ELF-1 (cell line): ENCODE measurements at regions not wholly inside any gene's neighbourhood (a gene's known extent, or its start where the extent isn't known, plus 50 kb on each side); places are given as distances from the start of the nearest gene placed in this dataset.
"Not testable (repeated sequence)": the region's sequence is repeated elsewhere in the genome, so short reads cannot be mapped to it uniquely, and the experiment has no call there.

ENCODE experiments used
- DNase-seq: peaks from one replicate; pipeline ENCODE4 v3.0.0-alpha.2; 2016; ENCODE audit warnings: low read depth, low spot score

GRCh38 chr5:86532429-86532828 lies 85.3 kb upstream of the COX7C start:
- DNase-seq: no peak

GRCh38 chr5:86536396-86536795 lies 81.3 kb upstream of the COX7C start:
- no peak for DNase-seq

GRCh38 chr5:86542532-86542931 lies 75.2 kb upstream of the COX7C start:
- no peak for DNase-seq

GRCh38 chr5:86546044-86546443 lies 71.7 kb upstream of the COX7C start:
- DNase-seq: no peak

GRCh38 chr5:86546582-86546981 lies 71.2 kb upstream of the COX7C start:
- no peak for DNase-seq

GRCh38 chr5:86554638-86555037 lies 63.1 kb upstream of the COX7C start:
- no peak for DNase-seq

GRCh38 chr5:86557920-86558319 lies 59.8 kb upstream of the COX7C start:
- no peak for DNase-seq

GRCh38 chr5:86565197-86565789 lies 52.4 kb upstream of the COX7C start:
- DNase-seq: no peak

GRCh38 chr5:86566030-86566429 lies 51.7 kb upstream of the COX7C start:
- DNase-seq: not testable (repeated sequence)
